ENCODE measurements at regions not wholly inside any gene's neighbourhood (a gene's known extent, or its start where the extent isn't known, plus 50 kb on each side); places are given as distances from the start of the nearest gene placed in this dataset.

DNA sequence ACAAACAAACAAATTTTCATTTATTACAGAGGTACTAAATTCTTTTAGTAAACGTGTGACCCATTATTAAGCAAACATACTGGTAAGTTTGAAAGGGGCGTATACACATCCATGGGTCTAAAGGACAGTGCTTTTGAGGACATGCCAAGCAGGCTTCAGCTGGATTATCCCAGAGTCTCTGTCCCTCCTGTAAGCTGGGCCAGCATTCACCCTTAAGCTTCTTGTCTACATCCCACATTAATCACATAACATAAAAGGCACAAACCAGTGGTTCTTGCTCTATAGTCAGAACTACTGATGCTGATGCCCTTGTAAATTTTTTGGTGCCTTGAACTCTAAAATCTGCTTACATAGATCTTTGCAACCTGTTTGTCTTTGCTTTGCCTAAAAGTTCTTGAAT lies 150.8 kb upstream of the BNIP2 start:
- no peak for TF ChIP-seq CTCF (IDR thresholded peaks at IDR 0.05; ENCODE audit: borderline replicate concordance, control extremely low read depth, extremely low read depth, insufficient read depth, missing control alignments)
- in situ Hi-C loops (cut with MboI; ENCODE audit: low sequenced_read_pairs, unreplicated experiment): no loop called here
- no peak for DNase-seq (ENCODE audit: low spot score)

GRCh38 chr15:59838900-59839299 lies 149.8 kb upstream of the BNIP2 start:
- DNase-seq (ENCODE audit: low spot score): no peak
- in situ Hi-C loops (cut with MboI; ENCODE audit: low sequenced_read_pairs, unreplicated experiment): no loop called here
- no peak for TF ChIP-seq CTCF (IDR thresholded peaks at IDR 0.05; ENCODE audit: borderline replicate concordance, control extremely low read depth, extremely low read depth, insufficient read depth, missing control alignments)

DNA sequence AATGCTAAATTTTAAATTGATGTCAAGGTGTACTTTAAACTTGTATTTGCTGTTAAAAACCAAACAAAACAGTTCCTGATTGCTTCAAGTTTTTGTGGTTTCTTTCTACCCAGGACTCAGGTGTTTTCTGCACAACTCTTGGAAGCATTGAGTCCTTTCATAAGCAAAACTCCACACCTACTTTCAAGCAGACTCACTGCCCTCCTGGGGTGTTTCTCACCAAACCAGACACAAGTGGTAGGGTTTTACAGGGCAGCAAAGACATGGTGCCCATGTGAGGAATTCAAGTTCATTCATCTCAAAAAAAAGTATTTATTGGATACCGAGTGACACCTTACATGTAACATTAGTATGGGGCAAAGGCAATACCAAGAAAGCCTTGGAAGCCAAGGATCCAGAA lies 146.7 kb upstream of the BNIP2 start:
- no peak for DNase-seq (ENCODE audit: low spot score)
- in situ Hi-C loops (cut with MboI; ENCODE audit: low sequenced_read_pairs, unreplicated experiment): no loop called here
- TF ChIP-seq CTCF (IDR thresholded peaks at IDR 0.05; ENCODE audit: borderline replicate concordance, control extremely low read depth, extremely low read depth, insufficient read depth, missing control alignments): no peak

DNA sequence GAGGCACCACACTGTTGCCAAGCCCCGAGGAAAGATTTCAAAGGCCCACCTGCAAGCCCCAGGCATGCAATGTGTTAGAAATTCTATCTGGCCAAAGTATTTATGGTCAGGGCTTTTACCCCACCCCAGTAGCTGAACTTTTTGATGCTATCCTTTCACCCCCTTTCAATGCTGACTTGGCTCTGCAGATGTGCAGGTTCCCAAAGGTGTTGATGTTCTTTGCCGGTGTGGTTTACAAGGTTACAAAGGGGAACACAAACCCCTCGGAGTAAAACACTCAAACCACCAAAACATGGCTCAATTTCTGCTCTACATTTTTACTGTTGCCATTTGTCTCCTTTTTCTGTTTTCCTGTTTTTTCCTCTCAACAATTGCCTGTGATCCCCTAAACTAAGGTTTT lies 145.4 kb upstream of the BNIP2 start:
- no peak for DNase-seq (ENCODE audit: low spot score)
- in situ Hi-C loops (cut with MboI; ENCODE audit: low sequenced_read_pairs, unreplicated experiment): no loop called here
- TF ChIP-seq CTCF (IDR thresholded peaks at IDR 0.05; ENCODE audit: borderline replicate concordance, control extremely low read depth, extremely low read depth, insufficient read depth, missing control alignments): no peak

DNA sequence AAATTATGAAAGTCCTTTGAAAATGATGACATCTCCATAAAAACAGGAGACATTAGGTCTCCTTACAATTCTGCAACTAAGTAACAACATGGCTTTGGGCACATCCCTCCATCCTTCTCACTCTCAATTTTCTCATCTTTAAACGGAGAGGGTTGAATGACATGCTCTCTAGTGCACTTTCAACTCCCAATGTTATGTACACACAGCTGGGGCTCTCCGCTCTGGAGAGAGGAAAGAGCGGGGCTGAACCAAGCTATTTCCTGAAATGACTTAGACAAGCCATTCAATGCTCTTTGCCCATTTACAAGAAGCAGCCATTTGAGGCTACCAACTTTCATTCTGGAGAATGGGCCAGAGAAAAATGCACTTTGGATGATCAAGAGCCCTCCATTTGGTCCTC lies 144.2 kb upstream of the BNIP2 start:
- in situ Hi-C loops (cut with MboI; ENCODE audit: low sequenced_read_pairs, unreplicated experiment): no loop called here
- TF ChIP-seq CTCF (IDR thresholded peaks at IDR 0.05; ENCODE audit: borderline replicate concordance, control extremely low read depth, extremely low read depth, insufficient read depth, missing control alignments): no peak
- DNase-seq (ENCODE audit: low spot score): no peak

- DNase-seq (ENCODE audit: low spot score): no peak
- in situ Hi-C loops (cut with MboI; ENCODE audit: low sequenced_read_pairs, unreplicated experiment): no loop called here
- no peak for TF ChIP-seq CTCF (IDR thresholded peaks at IDR 0.05; ENCODE audit: borderline replicate concordance, control extremely low read depth, extremely low read depth, insufficient read depth, missing control alignments)
Observed at GRCh38 chr15:59830873-59831272, 141.8 kb upstream of the BNIP2 start.

DNA sequence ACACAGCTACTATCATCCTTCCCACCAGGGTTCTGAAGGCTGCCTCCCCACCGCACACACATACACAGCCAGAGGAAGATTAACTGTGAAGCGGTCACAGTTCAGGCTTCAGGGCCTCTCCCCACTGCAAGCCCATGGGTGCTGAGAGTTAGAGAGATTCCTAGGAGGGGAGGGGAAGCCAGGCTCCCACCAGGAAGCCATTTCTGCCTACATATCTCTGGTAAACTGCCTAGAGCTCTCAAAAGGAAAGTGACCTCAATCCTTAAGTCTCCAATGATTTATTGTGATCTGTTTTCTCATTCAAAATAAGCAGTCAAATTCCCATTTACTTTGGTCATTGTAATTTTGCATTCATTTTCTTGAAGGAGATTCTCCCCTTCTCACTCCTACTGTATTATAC lies 141.0 kb upstream of the BNIP2 start:
- DNase-seq (ENCODE audit: low spot score): no peak
- TF ChIP-seq CTCF (IDR thresholded peaks at IDR 0.05; ENCODE audit: borderline replicate concordance, control extremely low read depth, extremely low read depth, insufficient read depth, missing control alignments): no peak
- in situ Hi-C loops (cut with MboI; ENCODE audit: low sequenced_read_pairs, unreplicated experiment): no loop called here

All from GM13976 (cell line).